ENCODE measurements at regions not wholly inside any gene's neighbourhood (a gene's known extent, or its start where the extent isn't known, plus 50 kb on each side); places are given as distances from the start of the nearest gene placed in this dataset.

DNA sequence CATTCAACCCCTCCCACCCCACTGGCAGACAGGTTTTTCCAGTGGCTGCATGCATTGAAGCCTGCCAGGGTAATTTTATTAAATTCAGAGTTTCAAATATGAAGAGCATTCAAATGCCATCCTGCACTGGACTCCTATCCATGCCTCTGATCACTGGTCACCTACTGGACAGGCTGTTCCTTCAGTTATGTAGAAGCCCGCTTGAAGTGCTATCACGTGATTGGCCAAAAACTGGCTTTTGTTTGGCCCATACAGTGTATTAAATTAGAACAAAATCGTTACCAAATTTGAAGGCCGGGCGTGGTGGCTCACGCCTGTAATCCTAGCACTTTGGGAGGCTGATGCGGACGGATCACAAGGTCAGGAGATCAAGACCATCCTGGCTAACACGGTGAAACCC, 464.1 kb downstream of the TSN start:
- ATAC-seq (no peak), DNase-seq (no peak)
- intact Hi-C loops (cut with DNase I): no loop called here
- Histone ChIP-seq H3K9me3 (no peaks in the 10 kb centered on the region), H3K36me3 (ENCODE audit: insufficient read depth in 1 of 2, low read depth in 1 of 2) (no peaks in the 10 kb centered on the region), H3K27ac (no peak overlapping the region), H3K4me3 (no peak overlapping the region), H3K27me3 (ENCODE audit: insufficient read depth in 3 of 3, low read length in 2 of 3) (no peaks in the 10 kb centered on the region), H3K4me1 (no peaks in the 10 kb centered on the region)
- TF ChIP-seq CTCF (IDR thresholded peaks at IDR 0.05): no peak
- WGBS, 3 donors: 93 to 95% (median 94%) methylated on average over 9 of the region's 9 CpGs

GRCh38 chr2:122221665-122222064, 466.2 kb downstream of the TSN start:
- Histone ChIP-seq H3K36me3 (ENCODE audit: insufficient read depth in 1 of 2, low read depth in 1 of 2) (no peaks in the 10 kb centered on the region), H3K27me3 (ENCODE audit: insufficient read depth in 3 of 3, low read length in 2 of 3) (no peaks in the 10 kb centered on the region), H3K4me3 (no peak overlapping the region), H3K9me3 (no peaks in the 10 kb centered on the region), H3K27ac (no peak overlapping the region), H3K4me1 (no peaks in the 10 kb centered on the region)
- no peak for TF ChIP-seq CTCF (IDR thresholded peaks at IDR 0.05)
- intact Hi-C loops (cut with DNase I): loop anchor here in 1 of 2 donors (1.0 kb wide), 1 partner anchor 15 kb away; no protein-coding TSS in a partner anchor
- DNase-seq (no peak), ATAC-seq (no peak)
- 79 to 83% (median 81%) methylated on average over 3 of the region's 3 CpGs for WGBS, 3 donors

- H3K27me3 ChIP-seq (ENCODE audit: insufficient read depth in 3 of 3, low read length in 2 of 3): peaks cover 0 to 2% (median 0%) of the 10 kb centered on the region in 3 donors
- H3K9me3 ChIP-seq: no peaks in the 10 kb centered on the region
- no peak overlapping the region for H3K27ac ChIP-seq
- H3K4me1 ChIP-seq: no peaks in the 10 kb centered on the region
- WGBS, 3 donors: 63 to 68% (median 66%) methylated on average over 7 of the region's 7 CpGs
- DNase-seq: no peak
- H3K36me3 ChIP-seq (ENCODE audit: insufficient read depth in 1 of 2, low read depth in 1 of 2): no peaks in the 10 kb centered on the region
- TF ChIP-seq CTCF (IDR thresholded peaks at IDR 0.05): no peak
- ATAC-seq: no peak
- intact Hi-C loops (cut with DNase I): no loop called here
- no peak overlapping the region for H3K4me3 ChIP-seq
Observed at GRCh38 chr2:122231296-122231695, 475.8 kb downstream of the TSN start.

DNA sequence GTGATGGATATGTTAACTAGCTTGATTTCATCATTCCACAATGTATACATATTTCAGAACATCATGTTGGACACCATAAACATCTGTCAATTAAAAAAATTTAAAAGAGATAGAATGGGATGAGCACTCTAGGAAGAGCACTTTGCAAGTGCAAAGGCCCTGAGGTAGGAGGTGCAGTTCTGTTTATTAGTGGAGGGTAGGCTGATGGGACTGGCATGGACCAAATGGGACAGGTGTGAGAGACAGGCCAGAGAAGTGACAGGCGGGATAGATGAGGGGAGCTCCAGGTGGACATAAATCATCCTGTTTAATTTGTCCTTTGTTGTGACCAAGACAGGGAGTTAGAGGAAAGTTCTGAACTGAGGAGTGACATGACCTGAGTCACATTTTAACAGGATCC, 477.9 kb downstream of the TSN start:
- Histone ChIP-seq H3K27me3 (ENCODE audit: insufficient read depth in 3 of 3, low read length in 2 of 3) (peaks cover 0 to 2% (median 0%) of the 10 kb centered on the region in 3 donors), H3K4me3 (no peak overlapping the region), H3K9me3 (no peaks in the 10 kb centered on the region), H3K36me3 (ENCODE audit: insufficient read depth in 1 of 2, low read depth in 1 of 2) (no peaks in the 10 kb centered on the region), H3K4me1 (no peaks in the 10 kb centered on the region), H3K27ac (no peak overlapping the region)
- 83 to 100% (median 89%) methylated on average over 1 of the region's 1 CpG for WGBS, 3 donors
- DNase-seq (no peak), ATAC-seq (no peak)
- TF ChIP-seq CTCF (IDR thresholded peaks at IDR 0.05): no peak
- intact Hi-C loops (cut with DNase I): no loop called here

DNA sequence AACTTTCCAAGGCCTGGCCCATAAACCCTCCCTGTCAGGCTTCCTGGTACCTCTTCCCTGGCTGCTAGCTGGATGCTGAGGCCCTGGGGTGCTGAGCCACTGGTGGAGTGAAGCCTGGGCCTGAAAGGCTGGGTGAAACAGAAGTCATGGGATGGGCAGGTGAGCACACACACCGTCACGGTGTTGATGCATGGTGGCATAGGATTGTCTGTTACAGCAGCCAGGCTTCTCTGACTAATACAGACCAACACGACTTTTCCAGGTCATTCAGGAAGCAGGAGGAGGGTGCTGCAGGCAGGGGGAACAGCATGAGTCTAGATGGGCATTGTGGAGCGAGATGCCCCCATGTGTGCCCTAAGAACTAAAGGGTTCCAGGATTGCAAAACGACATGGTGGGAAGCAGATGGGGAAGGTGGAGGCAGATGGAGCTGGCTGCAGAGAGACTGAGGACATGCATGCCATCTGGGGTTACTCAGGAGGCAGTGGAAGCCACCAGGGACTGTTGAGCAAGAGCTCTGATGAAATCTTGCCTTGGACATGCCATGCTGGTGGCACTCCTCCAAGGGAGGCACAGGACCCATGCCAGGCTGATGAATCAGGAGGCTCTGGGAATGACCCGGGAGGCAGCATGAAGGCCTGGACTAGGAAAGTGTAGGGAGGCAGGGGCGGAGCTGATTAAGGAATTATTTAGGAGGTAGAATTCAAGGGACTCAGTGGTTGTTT, 480.9 kb downstream of the TSN start:
- H3K27me3 ChIP-seq (ENCODE audit: insufficient read depth in 3 of 3, low read length in 2 of 3): peaks cover 0 to 3% (median 0%) of the 10 kb centered on the region in 3 donors
- 42 to 61% (median 48%) methylated on average over 7 of the region's 7 CpGs for WGBS, 3 donors
- intact Hi-C loops (cut with DNase I): loop anchor here in 1 of 2 donors (1.0 kb wide), 1 partner anchor 15 kb away; no protein-coding TSS in a partner anchor
- no peak overlapping the region for H3K4me3 ChIP-seq
- no peak overlapping the region for H3K27ac ChIP-seq
- H3K9me3 ChIP-seq: no peaks in the 10 kb centered on the region
- DNase-seq (peak; percentile 19 to 57), ATAC-seq (peak; percentile 23 to 66 (median 30))
- no peaks in the 10 kb centered on the region for H3K36me3 ChIP-seq (ENCODE audit: insufficient read depth in 1 of 2, low read depth in 1 of 2)
- no peaks in the 10 kb centered on the region for H3K4me1 ChIP-seq
- no peak for TF ChIP-seq CTCF (IDR thresholded peaks at IDR 0.05)
